ENCODE measurements at regions not wholly inside any gene's neighbourhood (a gene's known extent, or its start where the extent isn't known, plus 50 kb on each side); places are given as distances from the start of the nearest gene placed in this dataset.
"Not testable (repeated sequence)": the region's sequence is repeated elsewhere in the genome, so short reads cannot be mapped to it uniquely, and the experiment has no call there.

GRCh38 chr5:177923189-177923588, 72.9 kb downstream of the PROP1 start:
- TF ChIP-seq CTCF (IDR thresholded peaks at IDR 0.05; ENCODE audit: low read depth, low read length); EZH2phosphoT487 (IDR thresholded peaks at IDR 0.05; ENCODE audit: low read depth): not testable (repeated sequence)
